ENCODE measurements at regions not wholly inside any gene's neighbourhood (a gene's known extent, or its start where the extent isn't known, plus 50 kb on each side); places are given as distances from the start of the nearest gene placed in this dataset.
"Not testable (repeated sequence)": the region's sequence is repeated elsewhere in the genome, so short reads cannot be mapped to it uniquely, and the experiment has no call there.

GRCh38 chrX:1836683-1837082, 221.8 kb downstream of the ASMT start:
- TF ChIP-seq CTCF (IDR thresholded peaks at IDR 0.05; ENCODE audit: low read depth, low read length), result no peak
- in situ Hi-C loops (cut with HindIII; ENCODE audit: low sequenced_read_pairs), result no loop called here

GRCh38 chrX:1841746-1842145, 226.9 kb downstream of the ASMT start:
- DNase-seq (ENCODE audit: low read depth, low spot score), result no peak
- in situ Hi-C loops (cut with HindIII; ENCODE audit: low sequenced_read_pairs), result no loop called here
- TF ChIP-seq CTCF (IDR thresholded peaks at IDR 0.05; ENCODE audit: low read depth, low read length), result no peak
- no peak overlapping the region for H3K4me3 ChIP-seq (ENCODE audit: low read depth, low read length)

More at GRCh38 chrX:1836683-1837082, 221.8 kb downstream of the ASMT start:
- DNase-seq (ENCODE audit: low read depth, low spot score), result no peak
- no peak overlapping the region for H3K4me3 ChIP-seq (ENCODE audit: low read depth, low read length)

GRCh38 chrX:1847000-1847399, 232.1 kb downstream of the ASMT start:
- DNase-seq (ENCODE audit: low read depth, low spot score); in situ Hi-C loops (cut with HindIII; ENCODE audit: low sequenced_read_pairs); H3K4me3 ChIP-seq (ENCODE audit: low read depth, low read length): not testable (repeated sequence)

- H3K4me3 ChIP-seq (ENCODE audit: low read depth, low read length); DNase-seq (ENCODE audit: low read depth, low spot score); in situ Hi-C loops (cut with HindIII; ENCODE audit: low sequenced_read_pairs): not testable (repeated sequence)
These were observed 232.9 kb downstream of the ASMT start for GRCh38 chrX:1847790-1848189.

- no peak for DNase-seq (ENCODE audit: low read depth, low spot score)
- in situ Hi-C loops (cut with HindIII; ENCODE audit: low sequenced_read_pairs), result no loop called here
- no peak overlapping the region for H3K4me3 ChIP-seq (ENCODE audit: low read depth, low read length)
- TF ChIP-seq CTCF (IDR thresholded peaks at IDR 0.05; ENCODE audit: low read depth, low read length), result no peak
These were observed 236.7 kb downstream of the ASMT start for GRCh38 chrX:1851527-1851926.

GRCh38 chrX:1852082-1852481, 237.2 kb downstream of the ASMT start:
- in situ Hi-C loops (cut with HindIII; ENCODE audit: low sequenced_read_pairs), result no loop called here
- no peak overlapping the region for H3K4me3 ChIP-seq (ENCODE audit: low read depth, low read length)
- TF ChIP-seq CTCF (IDR thresholded peaks at IDR 0.05; ENCODE audit: low read depth, low read length), result no peak
- no peak for DNase-seq (ENCODE audit: low read depth, low spot score)

GRCh38 chrX:1853447-1853846, 238.6 kb downstream of the ASMT start:
- in situ Hi-C loops (cut with HindIII; ENCODE audit: low sequenced_read_pairs), result no loop called here
- no peak overlapping the region for H3K4me3 ChIP-seq (ENCODE audit: low read depth, low read length)
- DNase-seq (ENCODE audit: low read depth, low spot score), result no peak
- no peak for TF ChIP-seq CTCF (IDR thresholded peaks at IDR 0.05; ENCODE audit: low read depth, low read length)

GRCh38 chrX:1853916-1854315, 239.1 kb downstream of the ASMT start:
- in situ Hi-C loops (cut with HindIII; ENCODE audit: low sequenced_read_pairs), result no loop called here
- H3K4me3 ChIP-seq (ENCODE audit: low read depth, low read length), result no peak overlapping the region
- no peak for TF ChIP-seq CTCF (IDR thresholded peaks at IDR 0.05; ENCODE audit: low read depth, low read length)
- DNase-seq (ENCODE audit: low read depth, low spot score), result no peak

- in situ Hi-C loops (cut with HindIII; ENCODE audit: low sequenced_read_pairs); H3K4me3 ChIP-seq (ENCODE audit: low read depth, low read length); DNase-seq (ENCODE audit: low read depth, low spot score): not testable (repeated sequence)
These were observed 240.0 kb downstream of the ASMT start for GRCh38 chrX:1854861-1855260.

GRCh38 chrX:1859266-1859665, 244.4 kb downstream of the ASMT start:
- H3K4me3 ChIP-seq (ENCODE audit: low read depth, low read length); in situ Hi-C loops (cut with HindIII; ENCODE audit: low sequenced_read_pairs); DNase-seq (ENCODE audit: low read depth, low spot score): not testable (repeated sequence)
